ENCODE measurements at regions not wholly inside any gene's neighbourhood (a gene's known extent, or its start where the extent isn't known, plus 50 kb on each side); places are given as distances from the start of the nearest gene placed in this dataset.

DNA sequence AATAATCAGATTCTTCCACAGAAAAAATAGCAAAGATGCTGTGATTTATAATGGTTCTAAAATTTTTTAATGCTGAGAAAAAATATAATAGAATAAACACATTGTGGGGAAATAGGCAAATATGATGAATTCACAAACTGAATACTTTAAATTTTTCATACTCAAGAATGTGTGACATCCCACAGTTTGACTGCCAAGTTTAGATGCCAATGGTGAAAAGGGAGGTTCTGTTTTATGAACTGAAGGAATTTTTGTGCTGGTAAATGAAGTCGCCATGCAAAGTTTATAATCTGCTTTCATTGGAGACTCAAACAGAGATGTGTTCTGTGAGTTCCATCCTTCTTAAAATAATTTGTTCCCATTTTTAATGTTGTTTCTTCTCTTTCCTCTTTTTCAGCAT is 367.5 kb upstream of the ADAMTS16 start:
- TF ChIP-seq, protein P1, sequence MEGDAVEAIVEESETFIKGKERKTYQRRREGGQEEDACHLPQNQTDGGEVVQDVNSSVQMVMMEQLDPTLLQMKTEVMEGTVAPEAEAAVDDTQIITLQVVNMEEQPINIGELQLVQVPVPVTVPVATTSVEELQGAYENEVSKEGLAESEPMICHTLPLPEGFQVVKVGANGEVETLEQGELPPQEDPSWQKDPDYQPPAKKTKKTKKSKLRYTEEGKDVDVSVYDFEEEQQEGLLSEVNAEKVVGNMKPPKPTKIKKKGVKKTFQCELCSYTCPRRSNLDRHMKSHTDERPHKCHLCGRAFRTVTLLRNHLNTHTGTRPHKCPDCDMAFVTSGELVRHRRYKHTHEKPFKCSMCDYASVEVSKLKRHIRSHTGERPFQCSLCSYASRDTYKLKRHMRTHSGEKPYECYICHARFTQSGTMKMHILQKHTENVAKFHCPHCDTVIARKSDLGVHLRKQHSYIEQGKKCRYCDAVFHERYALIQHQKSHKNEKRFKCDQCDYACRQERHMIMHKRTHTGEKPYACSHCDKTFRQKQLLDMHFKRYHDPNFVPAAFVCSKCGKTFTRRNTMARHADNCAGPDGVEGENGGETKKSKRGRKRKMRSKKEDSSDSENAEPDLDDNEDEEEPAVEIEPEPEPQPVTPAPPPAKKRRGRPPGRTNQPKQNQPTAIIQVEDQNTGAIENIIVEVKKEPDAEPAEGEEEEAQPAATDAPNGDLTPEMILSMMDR (IDR thresholded peaks at IDR 0.05; ENCODE audit: control insufficient read depth, insufficient read depth, low read depth, low read length, missing control alignments): no peak
- no peak for DNase-seq (ENCODE audit: low read depth)

DNA sequence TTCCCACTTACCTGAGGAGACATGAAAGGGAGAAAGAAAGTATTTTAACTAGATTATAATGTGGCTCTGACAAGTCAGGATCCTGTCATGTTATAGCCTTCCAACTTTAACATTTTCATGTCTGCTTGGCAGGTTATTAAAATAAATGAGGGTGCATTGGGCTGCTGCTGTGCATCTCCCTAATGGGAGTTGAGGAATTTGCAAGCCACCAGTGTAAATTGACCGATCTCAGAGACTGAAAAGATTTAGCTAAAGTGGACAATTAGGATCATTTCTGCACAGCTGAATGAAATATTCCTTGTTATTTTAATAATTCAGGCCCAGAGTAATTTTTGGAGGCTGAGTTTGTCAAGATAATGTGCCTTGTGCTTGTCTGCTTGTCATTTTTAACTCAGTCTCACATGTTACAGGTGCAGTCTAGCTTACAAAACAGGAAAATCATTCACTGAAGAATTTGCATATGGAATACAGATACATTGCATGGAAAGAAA is 366.3 kb upstream of the ADAMTS16 start:
- TF ChIP-seq, protein P1 (IDR thresholded peaks at IDR 0.05; ENCODE audit: control insufficient read depth, insufficient read depth, low read depth, low read length, missing control alignments): no peak
- no peak for DNase-seq (ENCODE audit: low read depth)
- no peak overlapping the region for H3K4me3 ChIP-seq (ENCODE audit: control insufficient read depth, low read depth, low read length)

More for the DNA sequence above, 367.5 kb upstream of the ADAMTS16 start:
- no peak overlapping the region for H3K4me3 ChIP-seq (ENCODE audit: control insufficient read depth, low read depth, low read length)

DNA sequence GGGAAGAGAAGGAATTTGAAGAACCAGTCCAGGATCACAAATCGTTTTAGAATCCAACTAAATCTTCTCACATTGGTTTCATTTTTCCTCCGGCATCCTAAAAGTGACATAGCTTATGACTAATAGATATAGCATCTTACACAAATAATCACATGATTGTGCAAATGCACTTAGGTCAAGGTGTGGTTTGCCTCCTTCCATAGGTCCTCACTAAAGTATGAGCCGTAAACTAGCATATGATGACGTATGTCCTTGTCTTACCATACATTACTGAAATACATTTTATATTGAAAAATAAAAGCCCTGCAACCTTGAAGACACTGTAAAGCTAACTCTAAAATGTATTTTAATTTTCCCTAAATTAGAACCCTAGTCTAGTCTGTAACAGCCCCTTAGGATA is 362.7 kb upstream of the ADAMTS16 start:
- TF ChIP-seq, protein P1 (IDR thresholded peaks at IDR 0.05; ENCODE audit: control insufficient read depth, insufficient read depth, low read depth, low read length, missing control alignments): no peak
- H3K4me3 ChIP-seq (ENCODE audit: control insufficient read depth, low read depth, low read length): no peak overlapping the region

DNA sequence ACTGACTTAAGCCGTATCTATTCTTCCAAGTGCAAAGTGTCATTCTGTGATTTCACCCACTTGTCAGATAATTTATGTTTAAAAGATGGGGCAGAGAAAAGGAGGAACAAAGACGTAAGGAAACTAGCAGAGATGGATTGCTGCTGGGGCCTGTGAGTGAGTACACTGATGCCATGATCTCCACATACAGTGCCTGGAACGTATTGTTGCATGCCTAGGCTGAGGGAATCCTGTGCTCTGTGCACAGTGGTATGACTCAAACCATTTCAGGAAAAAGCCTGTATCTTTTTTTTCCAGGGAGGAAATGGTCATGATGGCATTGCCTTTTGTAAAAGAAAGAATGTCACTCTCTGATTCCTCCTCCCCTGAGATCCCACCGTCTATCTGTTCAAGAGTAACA is 359.5 kb upstream of the ADAMTS16 start:
- H3K4me3 ChIP-seq (ENCODE audit: control insufficient read depth, low read depth, low read length): no peak overlapping the region
- TF ChIP-seq, protein P1 (IDR thresholded peaks at IDR 0.05; ENCODE audit: control insufficient read depth, insufficient read depth, low read depth, low read length, missing control alignments): no peak
- no peak for DNase-seq (ENCODE audit: low read depth)

More for the DNA sequence above, 362.7 kb upstream of the ADAMTS16 start:
- no peak for DNase-seq (ENCODE audit: low read depth)

DNA sequence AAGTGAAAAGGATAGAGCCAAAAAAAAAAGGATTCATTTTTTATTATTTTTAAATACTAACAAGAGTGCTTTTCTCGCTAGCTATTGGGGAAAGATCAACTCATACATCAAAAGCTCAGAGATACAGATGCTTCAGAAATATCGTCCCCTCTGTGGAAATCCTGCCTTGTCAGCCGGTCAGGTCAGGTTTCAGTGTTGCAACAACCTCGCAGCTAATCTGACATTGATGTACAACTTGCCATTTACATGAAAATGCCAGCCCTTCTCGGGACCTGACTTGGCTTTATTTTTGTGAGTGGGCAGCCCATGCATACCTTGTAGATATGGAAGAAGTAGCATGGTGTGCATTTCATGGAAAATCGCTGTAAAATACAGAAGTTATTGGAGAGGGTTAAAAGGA is 358.8 kb upstream of the ADAMTS16 start:
- DNase-seq (ENCODE audit: low read depth): no peak
- TF ChIP-seq, protein P1 (IDR thresholded peaks at IDR 0.05; ENCODE audit: control insufficient read depth, insufficient read depth, low read depth, low read length, missing control alignments): no peak
- H3K4me3 ChIP-seq (ENCODE audit: control insufficient read depth, low read depth, low read length): no peak overlapping the region

DNA sequence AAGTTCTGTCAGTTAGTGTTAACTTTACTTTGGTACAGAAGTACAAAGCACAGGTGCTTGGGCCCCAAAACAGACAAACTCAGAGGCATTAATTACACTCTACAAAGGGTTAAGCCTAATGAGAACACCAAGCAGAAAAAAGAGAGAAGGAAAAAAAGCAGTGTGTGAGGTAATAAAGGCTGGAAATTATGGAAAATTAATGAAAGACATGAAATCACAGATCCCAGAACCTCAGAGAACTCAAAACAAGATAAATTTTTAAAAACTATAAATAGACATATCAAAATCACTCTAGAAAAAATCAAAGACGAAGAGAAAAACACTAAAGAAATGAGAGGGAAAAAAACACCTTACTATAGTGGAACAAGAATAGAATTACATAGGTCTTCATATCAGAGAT is 354.2 kb upstream of the ADAMTS16 start:
- no peak overlapping the region for H3K4me3 ChIP-seq (ENCODE audit: control insufficient read depth, low read depth, low read length)
- TF ChIP-seq, protein P1 (IDR thresholded peaks at IDR 0.05; ENCODE audit: control insufficient read depth, insufficient read depth, low read depth, low read length, missing control alignments): no peak
- no peak for DNase-seq (ENCODE audit: low read depth)

DNA sequence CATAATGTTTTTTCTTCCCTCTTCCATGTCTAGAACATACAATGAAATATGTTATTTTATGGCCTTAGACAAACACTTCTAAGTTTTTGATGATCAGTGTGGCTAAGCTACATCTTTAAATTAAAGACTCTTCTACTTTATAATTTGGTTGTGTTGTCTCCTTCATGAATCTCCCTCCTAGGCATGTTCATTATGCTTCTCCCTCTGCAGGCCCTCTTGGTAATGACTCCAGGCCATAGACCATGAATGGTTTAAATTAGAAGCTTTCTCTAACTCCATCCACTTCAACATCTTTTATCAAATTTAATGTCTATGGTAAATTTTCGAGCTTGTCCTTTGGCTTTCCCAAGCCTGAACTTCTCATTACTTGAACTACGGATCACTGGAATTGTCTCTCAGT is 342.7 kb upstream of the ADAMTS16 start:
- TF ChIP-seq, protein P1 (IDR thresholded peaks at IDR 0.05; ENCODE audit: control insufficient read depth, insufficient read depth, low read depth, low read length, missing control alignments): no peak
- H3K4me3 ChIP-seq (ENCODE audit: control insufficient read depth, low read depth, low read length): no peak overlapping the region
- no peak for DNase-seq (ENCODE audit: low read depth)

Data from AG09309 (cell line).